Loucy (cell line): ENCODE measurements at regions not wholly inside any gene's neighbourhood (a gene's known extent, or its start where the extent isn't known, plus 50 kb on each side); places are given as distances from the start of the nearest gene placed in this dataset.

Experiments used
- H2AFZ ChIP-seq: fragments of 200-600 bp; sonication (generic); 2 replicates; pipeline ENCODE4 v1.6.0; 2016; ENCODE audit warnings: antibody characterized with exemption, mild to moderate bottlenecking, low read length, moderate library complexity
- H3F3A ChIP-seq: fragments of 200-600 bp; 2 replicates; pipeline ENCODE4 v1.6.0; 2016; ENCODE audit warnings: antibody characterized with exemption, low read depth, mild to moderate bottlenecking
- H3K27me3 ChIP-seq: fragments of 200-600 bp; sonication (generic); 2 replicates; pipeline ENCODE4 v1.6.1; 2014; ENCODE audit warnings: low read length, mild to moderate bottlenecking; ENCODE audit not compliant: insufficient read depth, poor library complexity, severe bottlenecking
- H3K36me3 ChIP-seq: fragments of 200-600 bp; sonication (generic); 2 replicates; pipeline ENCODE4 v1.6.1; 2016; ENCODE audit warnings: low read length; ENCODE audit not compliant: insufficient read depth
- H3K4me1 ChIP-seq: fragments of 200-600 bp; sonication (generic); 2 replicates; pipeline ENCODE4 v1.5.1; 2014; ENCODE audit warnings: low read length, mild to moderate bottlenecking; ENCODE audit not compliant: insufficient read depth, poor library complexity, severe bottlenecking
- H3K4me2 ChIP-seq: fragments of 200-600 bp; sonication (generic); 2 replicates; pipeline ENCODE4 v1.6.0; 2014; ENCODE audit warnings: antibody characterized with exemption, low read length, low read depth, mild to moderate bottlenecking; ENCODE audit not compliant: poor library complexity, severe bottlenecking
- H3K4me3 ChIP-seq: fragments of 200-600 bp; sonication (generic); 2 replicates; pipeline ENCODE4 v1.5.1; 2014; ENCODE audit warnings: low read length, mild to moderate bottlenecking, mixed read lengths; ENCODE audit not compliant: poor library complexity, severe bottlenecking
- H3K79me2 ChIP-seq: fragments of 200-600 bp; sonication (generic); 2 replicates; pipeline ENCODE4 v1.6.1; 2014; ENCODE audit warnings: low read length; ENCODE audit not compliant: insufficient read depth
- H3K9ac ChIP-seq: fragments of 200-600 bp; sonication (generic); 2 replicates; pipeline ENCODE4 v1.6.0; 2014; ENCODE audit warnings: mild to moderate bottlenecking, low read depth, low read length, moderate library complexity; ENCODE audit not compliant: poor library complexity, severe bottlenecking
- H3K9me2 ChIP-seq: fragments of 200-600 bp; sonication (generic); replicated peaks from 2 replicates; pipeline ENCODE4 v1.6.1; 2016; ENCODE audit warnings: low read depth, low read length, mixed read lengths
- H3K9me3 ChIP-seq: fragments of 200-600 bp; sonication (generic); 2 replicates; pipeline ENCODE4 v1.6.1; 2014; ENCODE audit warnings: mild to moderate bottlenecking, antibody characterized with exemption, low read length, low read depth; ENCODE audit not compliant: insufficient read depth
- H4K20me1 ChIP-seq: fragments of 200-600 bp; sonication (generic); 2 replicates; pipeline ENCODE4 v1.6.0; 2014; ENCODE audit warnings: antibody characterized with exemption, low read length, mild to moderate bottlenecking; ENCODE audit not compliant: insufficient read depth, poor library complexity, severe bottlenecking
- CTCF ChIP-seq: fragments of 200-600 bp; sonication (generic); conservative IDR thresholded peaks from 2 replicates; pipeline ENCODE4 v1.5.1; 2014; ENCODE audit warnings: mild to moderate bottlenecking, antibody characterized with exemption, low read length
- EZH2phosphoT487 ChIP-seq: fragments of 200-600 bp; IDR thresholded peaks from 2 replicates; pipeline ENCODE4 v1.6.1; 2018; ENCODE audit warnings: antibody characterized with exemption, mild to moderate bottlenecking, moderate library complexity, borderline replicate concordance

DNA sequence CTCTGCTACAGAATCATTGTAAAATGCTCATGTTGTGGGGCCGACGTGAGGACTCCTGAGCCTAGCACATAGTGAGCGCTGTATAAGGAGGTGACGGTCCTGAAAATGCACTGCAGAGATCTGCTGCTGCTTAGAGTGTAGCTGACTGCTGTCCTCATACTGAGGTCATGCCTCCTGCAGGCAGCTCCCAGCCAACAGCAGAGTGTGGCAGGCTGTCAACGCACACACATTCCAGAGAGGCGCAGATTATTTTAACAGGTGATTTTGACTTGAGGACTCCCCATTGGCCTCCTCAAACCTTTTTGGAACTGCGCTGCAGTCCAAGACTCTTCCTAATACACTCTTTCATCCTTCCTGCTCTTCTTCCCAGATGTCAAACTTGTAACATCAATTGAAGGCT lies 119.8 kb upstream of the KCNJ6 start:
- Histone ChIP-seq H3K4me1 (no peaks in the 10 kb centered on the region), H3F3A (no peaks in the 10 kb centered on the region), H3K36me3 (no peaks in the 10 kb centered on the region), H3K9me3 (no peaks in the 10 kb centered on the region), H4K20me1 (no peaks in the 10 kb centered on the region), H3K9me2 (no peaks in the 10 kb centered on the region), H2AFZ (no peak overlapping the region), H3K4me3 (no peak overlapping the region), H3K79me2 (no peaks in the 10 kb centered on the region), H3K9ac (no peak overlapping the region), H3K27me3 (no peaks in the 10 kb centered on the region), H3K4me2 (no peak overlapping the region)
- no peak for TF ChIP-seq EZH2phosphoT487
- no peak for TF ChIP-seq CTCF

- H3K4me3 ChIP-seq, result no peak overlapping the region
- H3K27me3 ChIP-seq, result no peaks in the 10 kb centered on the region
- H3K9me2 ChIP-seq, result no peaks in the 10 kb centered on the region
- H3F3A ChIP-seq, result no peaks in the 10 kb centered on the region
- no peaks in the 10 kb centered on the region for H3K9me3 ChIP-seq
- H3K9ac ChIP-seq, result no peak overlapping the region
- no peak overlapping the region for H2AFZ ChIP-seq
- no peak overlapping the region for H3K4me2 ChIP-seq
- H3K4me1 ChIP-seq, result no peaks in the 10 kb centered on the region
- no peaks in the 10 kb centered on the region for H3K36me3 ChIP-seq
- H4K20me1 ChIP-seq, result no peaks in the 10 kb centered on the region
- TF ChIP-seq EZH2phosphoT487 (no peak), CTCF (no peak)
- no peaks in the 10 kb centered on the region for H3K79me2 ChIP-seq
Measured at GRCh38 chr21:38037416-38037815, 121.2 kb upstream of the KCNJ6 start.

DNA sequence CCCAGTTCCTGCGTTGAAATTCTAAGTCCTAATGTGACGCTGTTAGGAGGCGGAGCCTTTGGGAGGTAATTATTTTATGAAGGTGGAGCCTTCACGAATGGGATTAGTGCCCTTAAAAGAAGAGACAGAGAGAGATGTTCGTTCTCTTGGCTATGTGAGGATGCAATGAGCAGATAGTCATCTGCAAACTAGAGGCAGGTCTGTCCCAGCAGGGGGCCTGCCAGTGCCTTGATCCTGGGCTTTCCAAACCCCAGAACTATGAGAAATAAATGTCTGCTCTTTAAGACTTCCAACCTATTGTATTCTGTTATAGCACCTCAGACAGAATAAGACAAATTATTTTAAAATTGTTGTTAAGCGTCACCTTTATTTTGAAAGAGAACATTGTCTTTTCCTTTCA lies 123.1 kb upstream of the KCNJ6 start:
- TF ChIP-seq CTCF, result no peak
- no peak for TF ChIP-seq EZH2phosphoT487
- Histone ChIP-seq H3K79me2 (no peaks in the 10 kb centered on the region), H3K9me3 (no peaks in the 10 kb centered on the region), H3F3A (no peaks in the 10 kb centered on the region), H3K27me3 (no peaks in the 10 kb centered on the region), H3K9ac (no peak overlapping the region), H3K4me3 (no peak overlapping the region), H3K4me1 (no peaks in the 10 kb centered on the region), H4K20me1 (no peaks in the 10 kb centered on the region), H3K9me2 (no peaks in the 10 kb centered on the region), H3K4me2 (no peak overlapping the region), H3K36me3 (no peaks in the 10 kb centered on the region), H2AFZ (no peak overlapping the region)
